ENCODE measurements at regions not wholly inside any gene's neighbourhood (a gene's known extent, or its start where the extent isn't known, plus 50 kb on each side); places are given as distances from the start of the nearest gene placed in this dataset.

DNA sequence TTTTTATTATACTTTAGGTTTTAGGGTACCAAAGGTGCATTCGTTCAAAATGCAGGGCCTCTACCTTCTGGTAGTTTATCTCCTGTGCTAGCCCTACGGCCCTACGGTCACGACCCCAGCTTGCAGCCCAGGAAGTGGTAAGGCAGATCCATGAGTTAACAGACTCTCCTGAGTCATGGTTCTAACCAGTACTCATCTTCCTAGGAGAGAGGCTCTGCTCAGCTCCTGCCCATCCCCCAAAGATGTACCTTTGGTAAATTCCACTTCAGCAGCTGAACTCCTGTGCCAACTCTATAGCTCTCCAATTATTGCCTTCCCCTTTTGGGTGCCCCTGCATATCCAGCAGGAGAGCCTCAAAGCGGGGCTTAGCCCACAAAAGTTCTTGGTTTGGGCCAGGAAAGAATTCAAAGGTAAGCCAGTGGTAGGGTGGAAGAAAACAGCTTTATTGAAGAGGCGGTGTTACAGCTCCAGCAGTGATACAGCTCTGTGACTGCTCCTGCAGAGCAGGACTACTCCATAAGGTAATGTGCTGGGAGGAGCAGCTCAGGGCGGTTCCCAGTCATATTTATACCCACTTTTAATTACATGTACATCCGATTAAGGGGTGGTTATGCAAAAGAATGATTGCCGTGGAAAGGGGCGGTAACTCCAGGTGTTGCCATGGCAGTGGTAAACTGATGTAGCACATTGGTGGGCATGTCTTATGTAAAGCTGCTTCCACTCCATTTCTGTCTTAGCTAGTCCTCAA lies 241.4 kb downstream of the PMP22 start:
- Histone ChIP-seq H3K27ac (no peak overlapping the region), H3K4me3 (no peak overlapping the region), H3K9me3 (no peaks in the 10 kb centered on the region), H3K27me3 (no peaks in the 10 kb centered on the region), H3K4me1 (no peaks in the 10 kb centered on the region), H3K36me3 (no peaks in the 10 kb centered on the region)
- intact Hi-C loops (cut with DNase I) = no loop called here
- ATAC-seq (no peak), DNase-seq (no peak)
- TF ChIP-seq CTCF (IDR thresholded peaks at IDR 0.05) = no peak

- intact Hi-C loops (cut with DNase I) = no loop called here
- H3K4me1 ChIP-seq = no peaks in the 10 kb centered on the region
- DNase-seq (no peak), ATAC-seq (no peak)
- H3K4me3 ChIP-seq = no peak overlapping the region
- H3K9me3 ChIP-seq = no peaks in the 10 kb centered on the region
- no peaks in the 10 kb centered on the region for H3K36me3 ChIP-seq
- H3K27me3 ChIP-seq = no peaks in the 10 kb centered on the region
- no peak for TF ChIP-seq CTCF (IDR thresholded peaks at IDR 0.05)
- no peak overlapping the region for H3K27ac ChIP-seq
Observed at GRCh38 chr17:15019158-15019557, 246.0 kb downstream of the PMP22 start.

- H3K36me3 ChIP-seq = no peaks in the 10 kb centered on the region
- H3K27ac ChIP-seq = no peak overlapping the region
- no peak overlapping the region for H3K4me3 ChIP-seq
- H3K9me3 ChIP-seq = no peaks in the 10 kb centered on the region
- intact Hi-C loops (cut with DNase I) = no loop called here
- DNase-seq (no peak), ATAC-seq (no peak)
- H3K4me1 ChIP-seq = no peaks in the 10 kb centered on the region
- H3K27me3 ChIP-seq = no peaks in the 10 kb centered on the region
- no peak for TF ChIP-seq CTCF (IDR thresholded peaks at IDR 0.05)
Observed at GRCh38 chr17:15012351-15012980, 252.7 kb downstream of the PMP22 start.

DNA sequence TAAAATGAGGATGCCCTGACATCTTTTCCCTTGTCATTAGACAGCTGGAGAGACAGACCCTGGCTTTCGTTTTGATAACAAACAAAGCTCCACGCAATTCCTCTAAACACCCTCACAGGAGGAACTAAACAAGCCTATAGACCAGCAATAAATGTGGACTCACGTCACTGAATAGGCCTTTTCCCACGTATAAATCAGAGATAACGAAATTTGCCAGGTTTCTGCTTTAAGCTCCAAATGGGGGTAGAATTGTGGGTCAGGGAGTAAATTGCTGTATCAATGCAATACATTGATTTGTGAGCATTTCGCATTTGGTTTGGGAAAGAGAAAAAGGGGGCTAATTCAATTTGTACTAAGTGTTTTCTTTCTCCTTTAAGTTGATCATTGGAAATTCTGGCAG lies 256.0 kb downstream of the PMP22 start:
- DNase-seq (no peak), ATAC-seq (no peak)
- Histone ChIP-seq H3K27ac (no peak overlapping the region), H3K27me3 (no peaks in the 10 kb centered on the region), H3K4me3 (no peak overlapping the region), H3K4me1 (no peaks in the 10 kb centered on the region), H3K36me3 (no peaks in the 10 kb centered on the region), H3K9me3 (no peaks in the 10 kb centered on the region)
- intact Hi-C loops (cut with DNase I) = no loop called here
- no peak for TF ChIP-seq CTCF (IDR thresholded peaks at IDR 0.05)

GRCh38 chr17:15007147-15007553 lies 258.0 kb downstream of the PMP22 start:
- no peak overlapping the region for H3K27ac ChIP-seq
- no peaks in the 10 kb centered on the region for H3K9me3 ChIP-seq
- TF ChIP-seq CTCF (IDR thresholded peaks at IDR 0.05) = no peak
- DNase-seq = no peak
- H3K27me3 ChIP-seq = no peaks in the 10 kb centered on the region
- no peaks in the 10 kb centered on the region for H3K36me3 ChIP-seq
- ATAC-seq = no peak
- intact Hi-C loops (cut with DNase I) = no loop called here
- H3K4me3 ChIP-seq = no peak overlapping the region
- H3K4me1 ChIP-seq = no peaks in the 10 kb centered on the region

All from upper lobe of right lung (tissue), 1 donor.